Right atrium auricular region (tissue), 2 donors: ENCODE measurements at regions not wholly inside any gene's neighbourhood (a gene's known extent, or its start where the extent isn't known, plus 50 kb on each side); places are given as distances from the start of the nearest gene placed in this dataset.

Experiments used
- DNase-seq: peaks from one replicate; pipeline ENCODE4 v3.0.0-alpha.2; 2019; ENCODE audit warnings: low spot score
- H3K27ac ChIP-seq, 2 donors: fragments of 200-600 bp; sonication (generic); 1 replicate in 1 of 2; 2 replicates in 1 of 2; pipeline ENCODE4 v1.5.1; 2016 to 2019
- H3K27me3 ChIP-seq, 2 donors: fragments of 200-600 bp; sonication (generic); one replicate each; pipeline versions ENCODE4 v1.5.1 to v1.6.0; 2017 to 2019
- H3K36me3 ChIP-seq: fragments of 200-600 bp; sonication (generic); one replicate; pipeline ENCODE4 v1.5.1; 2016
- H3K4me1 ChIP-seq, 2 donors: fragments of 200-600 bp; sonication (generic); one replicate each; pipeline versions ENCODE4 v1.5.1 to v1.6.0; 2017 to 2019
- H3K4me3 ChIP-seq, 2 donors: fragments of 200-600 bp; sonication (generic); 1 replicate in 1 of 2; 2 replicates in 1 of 2; pipeline ENCODE4 v1.5.1; 2017 to 2019; ENCODE audit warnings: mild to moderate bottlenecking in 1 of 2, moderate library complexity in 1 of 2
- H3K9me3 ChIP-seq, 2 donors: fragments of 200-600 bp; sonication (generic); one replicate each; pipeline ENCODE4 v1.5.1; 2019
- TF ChIP-seq, protein P1 (sequence below), 2 donors: fragments of 200-600 bp; sonication (generic); IDR thresholded peaks; one replicate each; pipeline ENCODE4 v1.5.1; 2019; ENCODE audit warnings: antibody characterized with exemption in 2 of 2

DNA sequence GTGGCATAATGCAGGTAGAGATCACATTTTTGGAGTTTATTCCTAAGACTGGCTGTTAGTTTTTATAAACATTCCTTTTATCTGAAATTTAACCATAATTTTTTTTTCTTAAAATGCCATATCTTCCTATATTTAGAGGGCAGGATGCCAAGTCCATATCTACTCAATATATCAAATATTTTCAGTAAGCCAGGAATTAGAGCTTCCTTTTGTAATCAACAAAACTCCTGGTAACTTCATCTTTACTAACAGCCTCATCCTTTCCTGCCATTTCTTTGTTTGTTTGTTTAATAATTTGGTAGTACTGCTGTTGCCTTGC, 136.3 kb downstream of the OLIG3 start:
- DNase-seq: no peak
- H3K36me3 ChIP-seq: no peaks in the 10 kb centered on the region
- H3K4me3 ChIP-seq: no peak overlapping the region
- no peaks in the 10 kb centered on the region for H3K4me1 ChIP-seq
- TF ChIP-seq, protein P1, sequence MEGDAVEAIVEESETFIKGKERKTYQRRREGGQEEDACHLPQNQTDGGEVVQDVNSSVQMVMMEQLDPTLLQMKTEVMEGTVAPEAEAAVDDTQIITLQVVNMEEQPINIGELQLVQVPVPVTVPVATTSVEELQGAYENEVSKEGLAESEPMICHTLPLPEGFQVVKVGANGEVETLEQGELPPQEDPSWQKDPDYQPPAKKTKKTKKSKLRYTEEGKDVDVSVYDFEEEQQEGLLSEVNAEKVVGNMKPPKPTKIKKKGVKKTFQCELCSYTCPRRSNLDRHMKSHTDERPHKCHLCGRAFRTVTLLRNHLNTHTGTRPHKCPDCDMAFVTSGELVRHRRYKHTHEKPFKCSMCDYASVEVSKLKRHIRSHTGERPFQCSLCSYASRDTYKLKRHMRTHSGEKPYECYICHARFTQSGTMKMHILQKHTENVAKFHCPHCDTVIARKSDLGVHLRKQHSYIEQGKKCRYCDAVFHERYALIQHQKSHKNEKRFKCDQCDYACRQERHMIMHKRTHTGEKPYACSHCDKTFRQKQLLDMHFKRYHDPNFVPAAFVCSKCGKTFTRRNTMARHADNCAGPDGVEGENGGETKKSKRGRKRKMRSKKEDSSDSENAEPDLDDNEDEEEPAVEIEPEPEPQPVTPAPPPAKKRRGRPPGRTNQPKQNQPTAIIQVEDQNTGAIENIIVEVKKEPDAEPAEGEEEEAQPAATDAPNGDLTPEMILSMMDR (IDR thresholded peaks at IDR 0.05): no peak
- no peak overlapping the region for H3K27ac ChIP-seq
- H3K9me3 ChIP-seq: no peaks in the 10 kb centered on the region
- H3K27me3 ChIP-seq: no peaks in the 10 kb centered on the region

DNA sequence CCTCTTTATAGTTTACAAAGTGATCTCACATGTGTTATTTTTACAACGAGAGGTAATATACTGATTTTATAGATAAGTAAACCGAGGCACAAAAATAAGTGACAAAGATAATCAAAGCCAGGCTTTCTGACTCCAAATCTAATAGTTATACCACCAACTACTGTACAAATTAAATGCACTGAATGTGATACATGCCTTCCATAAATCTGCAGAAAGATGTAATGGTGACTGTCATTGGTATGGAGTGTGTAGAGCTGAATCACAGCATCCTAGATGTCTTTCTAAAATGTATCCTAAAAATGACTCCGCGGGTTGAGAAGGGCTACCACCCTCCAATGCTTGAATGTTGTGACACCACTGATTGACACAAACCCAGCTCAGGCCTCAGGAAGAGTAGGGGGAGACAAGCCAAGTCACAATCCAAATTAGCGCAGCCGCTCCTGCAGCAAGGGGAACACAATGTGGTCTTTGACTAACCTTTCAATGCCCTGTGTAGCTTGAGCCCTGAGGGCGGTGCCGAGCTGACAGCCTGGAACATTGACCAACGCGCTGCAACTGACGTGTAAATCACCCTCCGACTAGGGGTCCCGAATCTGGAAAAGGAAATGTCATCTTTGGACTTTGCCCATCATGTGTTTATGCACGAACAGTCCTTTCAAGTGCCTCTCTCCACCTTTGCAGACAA, 136.8 kb downstream of the OLIG3 start:
- H3K27ac ChIP-seq: no peak overlapping the region
- no peaks in the 10 kb centered on the region for H3K27me3 ChIP-seq
- no peak overlapping the region for H3K4me3 ChIP-seq
- no peak for DNase-seq
- no peaks in the 10 kb centered on the region for H3K9me3 ChIP-seq
- H3K4me1 ChIP-seq: no peaks in the 10 kb centered on the region
- TF ChIP-seq, protein P1 (IDR thresholded peaks at IDR 0.05): no peak
- no peaks in the 10 kb centered on the region for H3K36me3 ChIP-seq

DNA sequence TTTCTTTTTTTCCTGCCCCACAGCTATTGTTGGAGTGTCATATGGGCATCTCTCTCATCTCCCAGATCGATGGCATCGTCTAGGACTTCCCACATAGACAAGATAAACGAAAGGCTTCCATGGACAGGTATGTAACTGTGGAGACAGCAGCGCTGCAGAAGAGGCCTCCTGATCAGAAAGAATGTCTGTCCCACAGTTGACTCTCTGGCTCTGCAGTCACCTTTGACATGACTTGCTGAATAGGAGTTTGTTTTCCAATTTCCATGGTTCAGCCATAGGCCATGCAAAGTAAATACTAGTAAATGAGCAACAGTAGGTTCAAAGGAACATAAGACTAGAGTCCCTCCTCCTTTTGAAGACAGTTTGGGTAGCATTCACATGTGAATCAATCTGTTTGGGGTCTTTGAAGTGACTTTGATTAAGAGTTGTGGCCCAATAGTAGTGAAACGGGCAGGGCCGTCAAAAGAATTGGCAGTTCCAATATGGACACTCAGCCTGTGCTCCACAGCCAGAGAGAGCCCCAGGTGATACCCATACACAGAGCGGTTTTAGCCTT, 134.7 kb upstream of the IFNGR1 start:
- TF ChIP-seq, protein P1 (IDR thresholded peaks at IDR 0.05): no peak
- no peak overlapping the region for H3K4me3 ChIP-seq
- no peaks in the 10 kb centered on the region for H3K4me1 ChIP-seq
- H3K27ac ChIP-seq: no peak overlapping the region
- no peaks in the 10 kb centered on the region for H3K36me3 ChIP-seq
- H3K9me3 ChIP-seq: no peaks in the 10 kb centered on the region
- DNase-seq: no peak
- H3K27me3 ChIP-seq: no peaks in the 10 kb centered on the region

- Histone ChIP-seq H3K27me3 (no peaks in the 10 kb centered on the region), H3K9me3 (no peaks in the 10 kb centered on the region), H3K36me3 (no peaks in the 10 kb centered on the region), H3K27ac (no peak overlapping the region), H3K4me1 (no peaks in the 10 kb centered on the region), H3K4me3 (no peak overlapping the region)
- TF ChIP-seq, protein P1 (IDR thresholded peaks at IDR 0.05): no peak
- no peak for DNase-seq
These were observed 134.2 kb upstream of the IFNGR1 start for GRCh38 chr6:137353346-137353745.

DNA sequence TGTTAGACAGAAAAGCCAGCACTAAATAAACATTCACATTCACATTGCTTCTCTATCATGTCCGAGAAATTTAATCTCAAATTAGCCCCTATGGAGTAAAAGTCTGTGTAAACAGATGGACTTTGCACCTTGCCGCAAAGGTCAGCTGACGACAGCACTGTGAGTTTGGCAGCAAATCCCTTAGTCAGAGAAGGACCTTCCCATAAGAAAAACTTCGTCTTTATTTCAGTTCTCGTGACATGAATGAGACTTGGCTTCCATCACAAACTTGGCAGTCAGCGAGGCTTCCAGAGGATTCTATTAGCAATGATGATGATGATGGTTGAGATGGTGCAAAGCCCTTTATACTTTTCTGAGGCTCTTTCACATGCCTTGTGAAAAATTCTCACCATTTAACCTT, 133.7 kb upstream of the IFNGR1 start:
- Histone ChIP-seq H3K36me3 (no peaks in the 10 kb centered on the region), H3K27me3 (no peaks in the 10 kb centered on the region), H3K9me3 (no peaks in the 10 kb centered on the region), H3K4me1 (no peaks in the 10 kb centered on the region), H3K4me3 (no peak overlapping the region), H3K27ac (no peak overlapping the region)
- no peak for DNase-seq
- TF ChIP-seq, protein P1 (IDR thresholded peaks at IDR 0.05): no peak

DNA sequence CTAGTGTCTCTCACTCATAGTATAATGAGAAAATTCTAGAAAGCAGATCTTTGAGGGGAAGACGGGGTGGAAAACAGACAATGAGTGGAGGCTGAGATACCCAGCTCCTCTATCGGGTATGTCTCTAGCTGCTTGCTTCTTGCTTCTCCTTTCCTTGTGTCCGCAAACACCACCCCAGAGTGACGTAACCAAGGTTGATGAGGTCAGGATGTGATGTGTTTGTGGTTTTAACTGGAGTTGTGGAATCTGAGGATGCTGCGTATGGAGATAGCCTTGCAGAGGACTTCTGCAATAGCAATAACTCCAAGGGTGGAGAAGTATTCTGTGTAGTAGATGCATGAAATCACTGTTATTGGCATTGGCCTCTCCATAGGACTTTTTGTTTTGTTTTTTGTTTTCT, 132.7 kb upstream of the IFNGR1 start:
- TF ChIP-seq, protein P1 (IDR thresholded peaks at IDR 0.05): no peak
- H3K9me3 ChIP-seq: no peaks in the 10 kb centered on the region

More for the DNA sequence above, 132.7 kb upstream of the IFNGR1 start:
- H3K4me3 ChIP-seq: no peak overlapping the region
- H3K27me3 ChIP-seq: no peaks in the 10 kb centered on the region
- H3K36me3 ChIP-seq: no peaks in the 10 kb centered on the region
- DNase-seq: no peak
- H3K27ac ChIP-seq: no peak overlapping the region
- no peaks in the 10 kb centered on the region for H3K4me1 ChIP-seq
